CD4-positive, alpha-beta T cell treated with Interferon alpha-2 for 1 hour (primary cell): ENCODE measurements at regions not wholly inside any gene's neighbourhood (a gene's known extent, or its start where the extent isn't known, plus 50 kb on each side); places are given as distances from the start of the nearest gene placed in this dataset.
"Not testable (repeated sequence)": the region's sequence is repeated elsewhere in the genome, so short reads cannot be mapped to it uniquely, and the experiment has no call there.

ENCODE experiments used
- DNase-seq, 2 donors: peaks; one replicate each; pipeline ENCODE4 v3.0.0-alpha.2; 2020 to 2022

GRCh38 chr5:126002222-126002897 is 420.8 kb upstream of the GRAMD2B start:
- no peak for DNase-seq

GRCh38 chr5:126003309-126003708 is 419.9 kb upstream of the GRAMD2B start:
- no peak for DNase-seq

GRCh38 chr5:126004636-126005035 is 418.6 kb upstream of the GRAMD2B start:
- no peak for DNase-seq

DNA sequence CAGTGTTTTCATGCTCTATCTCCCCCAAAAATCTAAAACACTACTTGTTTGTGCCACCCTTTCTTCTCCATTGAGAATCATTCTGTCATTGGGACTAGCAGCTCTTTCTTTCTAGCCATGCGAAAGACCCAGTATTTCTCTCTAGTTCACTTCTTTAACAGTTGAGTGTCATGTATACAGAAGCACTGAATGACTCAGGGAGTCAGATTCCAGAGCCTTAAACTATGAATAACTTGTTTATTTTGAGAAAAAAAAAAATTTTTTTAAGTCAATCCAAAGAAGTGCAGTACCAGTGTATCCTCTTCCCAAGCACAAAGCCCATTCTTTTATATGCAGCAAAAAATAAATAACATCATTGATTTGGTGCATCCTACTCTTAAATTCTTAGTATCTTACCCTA is 415.4 kb upstream of the GRAMD2B start:
- no peak for DNase-seq

DNA sequence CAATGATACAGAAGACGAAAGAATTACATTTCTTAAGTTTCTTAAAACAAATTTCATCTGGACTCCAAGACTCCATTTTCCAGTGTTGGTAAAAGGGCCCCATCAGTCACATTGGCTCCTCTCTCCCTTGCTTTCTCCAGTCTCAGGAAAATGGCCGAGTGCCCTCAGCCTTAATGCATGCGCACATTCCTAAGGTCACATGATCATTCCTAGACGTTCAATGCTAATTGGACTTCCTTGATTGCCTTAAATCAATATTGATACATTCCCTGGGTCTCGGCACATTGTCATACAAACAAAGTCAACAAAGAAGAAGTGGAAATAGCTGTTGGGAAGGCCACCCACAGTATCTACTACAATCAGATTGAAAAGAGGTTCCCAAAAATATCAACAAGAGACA is 413.6 kb upstream of the GRAMD2B start:
- DNase-seq, result no peak

DNA sequence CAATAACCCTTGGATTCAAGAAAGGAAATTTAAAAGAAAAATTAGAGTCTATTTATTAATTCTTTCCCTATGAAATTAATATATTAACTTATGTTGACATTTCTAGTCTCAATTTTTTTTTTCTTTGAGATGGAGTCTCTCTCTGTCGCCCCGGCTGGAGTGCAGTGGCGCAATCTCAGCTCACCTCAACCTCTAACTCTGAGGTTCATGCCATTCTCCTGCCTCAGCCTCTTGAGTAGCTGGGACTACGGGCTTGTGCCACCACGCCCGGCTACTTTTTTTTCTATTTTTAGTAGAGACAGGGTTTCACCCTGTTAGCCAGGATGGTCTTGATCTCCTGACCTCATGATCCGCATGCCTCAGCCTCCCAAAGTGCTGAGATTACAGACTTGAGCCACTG is 411.7 kb upstream of the GRAMD2B start:
- DNase-seq, result not testable (repeated sequence)

DNA sequence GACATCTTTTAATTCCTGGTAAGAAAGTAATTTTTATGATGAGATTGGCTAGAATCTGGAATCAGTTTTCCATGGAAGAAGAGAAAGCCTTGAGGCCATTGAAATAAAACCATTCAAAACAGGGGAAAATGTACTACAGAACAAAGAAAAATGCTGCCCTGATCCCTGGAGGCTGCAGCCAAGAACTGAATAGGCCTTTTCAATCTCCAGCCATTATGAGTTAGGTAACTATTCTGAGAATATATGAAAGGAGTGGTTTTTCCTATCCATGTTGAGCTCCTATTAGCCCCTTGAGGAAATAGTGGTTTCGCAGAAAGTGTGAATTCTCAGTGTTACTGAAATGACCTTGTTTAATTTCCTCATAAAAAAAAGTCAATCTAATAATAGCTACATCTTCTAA is 408.5 kb upstream of the GRAMD2B start:
- DNase-seq, result no peak

GRCh38 chr5:126015235-126016181 is 407.7 kb upstream of the GRAMD2B start:
- DNase-seq, result no peak

- no peak for DNase-seq
Measured at GRCh38 chr5:126016256-126016655, 407.0 kb upstream of the GRAMD2B start.

GRCh38 chr5:126017096-126017495 is 406.1 kb upstream of the GRAMD2B start:
- no peak for DNase-seq

GRCh38 chr5:126020770-126021169 is 402.4 kb upstream of the GRAMD2B start:
- DNase-seq, result no peak

DNA sequence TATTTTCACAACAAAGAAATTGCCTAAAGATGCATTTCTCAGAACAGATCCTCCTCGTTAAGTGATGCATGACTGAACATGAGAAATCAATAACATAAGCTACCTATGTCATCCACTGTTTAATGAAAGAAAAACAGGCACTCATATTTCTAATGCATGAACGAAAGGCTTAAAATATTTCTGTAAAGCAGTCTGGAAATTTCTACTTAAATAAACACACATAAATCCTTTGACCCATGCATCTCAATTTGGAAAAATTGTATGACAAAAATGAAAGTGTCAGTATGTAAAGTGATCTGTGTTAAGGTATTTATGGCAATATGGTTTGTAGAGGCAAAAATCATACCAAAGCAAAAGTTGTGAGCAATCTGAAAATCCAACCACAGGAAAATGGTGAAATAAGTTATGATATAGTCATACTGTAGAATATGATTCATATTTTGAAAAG is 399.2 kb upstream of the GRAMD2B start:
- no peak for DNase-seq

GRCh38 chr5:126027149-126027548 is 396.1 kb upstream of the GRAMD2B start:
- no peak for DNase-seq

DNA sequence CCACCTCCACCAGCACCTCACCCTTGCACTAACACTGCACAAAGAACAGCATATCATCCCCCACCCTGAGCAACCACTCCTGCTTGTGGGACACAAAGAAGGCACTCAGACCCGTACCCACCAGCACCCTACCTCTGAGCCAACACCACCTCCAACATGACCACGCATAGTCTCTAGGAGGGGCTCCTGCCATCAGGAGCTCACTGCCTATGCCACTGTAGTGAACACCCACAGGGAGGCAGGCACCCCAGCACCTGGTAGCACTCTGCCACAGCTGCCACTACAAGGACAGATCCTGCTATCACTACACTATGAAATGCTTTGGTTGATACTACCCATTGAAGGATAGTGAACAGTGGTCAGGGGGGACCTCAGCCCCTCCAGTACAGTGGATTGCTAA is 395.6 kb upstream of the GRAMD2B start:
- DNase-seq, result no peak

GRCh38 chr5:126028336-126028735 is 394.9 kb upstream of the GRAMD2B start:
- DNase-seq, result no peak

DNA sequence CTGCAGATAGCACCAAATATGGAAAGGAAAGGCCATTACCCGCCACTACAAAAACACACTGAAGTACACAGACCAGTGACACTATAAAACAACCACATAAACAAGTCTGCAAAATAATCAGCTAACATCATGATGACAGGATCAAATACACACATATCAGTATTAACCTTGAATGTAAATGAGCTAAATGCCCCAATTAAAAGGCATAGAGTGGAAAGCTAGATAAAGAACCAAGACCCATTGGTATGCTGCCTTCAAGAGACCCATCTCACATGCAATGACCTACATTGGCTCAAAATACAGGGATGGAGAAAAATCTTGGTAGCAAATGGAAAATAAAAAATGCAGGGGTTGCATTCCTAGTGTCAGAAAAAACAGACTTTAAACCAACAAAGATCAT is 393.9 kb upstream of the GRAMD2B start:
- DNase-seq, result not testable (repeated sequence)

GRCh38 chr5:126030698-126031097 is 392.5 kb upstream of the GRAMD2B start:
- no peak for DNase-seq

DNA sequence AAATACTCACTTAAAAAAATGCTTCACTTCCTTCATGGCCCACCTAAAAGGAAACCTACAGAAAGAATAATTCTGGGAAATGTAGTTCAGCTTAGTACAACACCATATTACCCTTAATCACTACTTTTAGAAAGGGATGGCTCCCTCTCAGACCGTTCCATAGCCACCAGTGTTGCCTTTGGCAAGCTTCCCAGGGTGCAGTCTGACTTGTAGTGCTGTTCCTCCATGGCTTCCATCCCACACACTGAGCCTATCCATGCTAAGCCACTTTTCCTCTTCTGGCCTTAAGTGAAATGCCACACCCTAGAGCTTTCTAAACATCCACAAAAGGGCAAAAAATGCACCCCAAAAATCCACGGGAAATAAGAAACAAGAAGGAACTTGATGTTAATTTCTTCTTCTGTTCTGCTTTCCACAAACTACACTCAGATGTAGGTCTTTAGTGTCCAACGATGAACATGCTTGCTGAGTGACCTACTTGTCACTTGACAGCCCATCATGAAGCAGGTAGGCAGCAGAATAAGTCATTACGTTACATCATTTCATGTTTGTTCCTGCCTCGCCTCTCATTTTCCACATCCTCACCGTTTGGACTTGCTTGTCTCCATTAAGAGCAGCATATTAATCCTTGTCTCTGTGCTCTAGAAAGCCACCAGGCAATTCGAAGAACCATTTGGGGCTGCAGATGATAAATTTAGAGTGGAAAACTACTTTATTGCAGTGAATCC is 391.1 kb upstream of the GRAMD2B start:
- no peak for DNase-seq

DNA sequence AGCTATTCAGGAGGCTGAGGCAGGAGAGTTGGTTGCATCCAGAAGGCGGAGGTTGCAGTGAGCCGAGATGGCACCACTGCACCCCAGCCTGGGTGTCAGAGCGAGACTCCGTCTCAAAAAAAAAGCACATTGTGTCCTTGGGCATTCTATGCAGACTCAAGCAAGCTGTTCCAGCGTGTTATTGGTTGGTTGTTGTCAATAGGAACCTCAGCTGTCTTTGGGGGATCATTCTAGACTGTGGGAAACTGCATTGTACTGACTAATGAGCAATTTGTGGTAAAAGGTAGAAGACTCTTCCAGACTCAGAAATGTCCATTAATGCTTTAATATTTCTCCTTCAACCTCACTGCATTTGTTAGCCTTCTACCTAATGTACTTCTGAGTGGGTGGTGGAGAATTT is 379.5 kb upstream of the GRAMD2B start:
- no peak for DNase-seq

DNA sequence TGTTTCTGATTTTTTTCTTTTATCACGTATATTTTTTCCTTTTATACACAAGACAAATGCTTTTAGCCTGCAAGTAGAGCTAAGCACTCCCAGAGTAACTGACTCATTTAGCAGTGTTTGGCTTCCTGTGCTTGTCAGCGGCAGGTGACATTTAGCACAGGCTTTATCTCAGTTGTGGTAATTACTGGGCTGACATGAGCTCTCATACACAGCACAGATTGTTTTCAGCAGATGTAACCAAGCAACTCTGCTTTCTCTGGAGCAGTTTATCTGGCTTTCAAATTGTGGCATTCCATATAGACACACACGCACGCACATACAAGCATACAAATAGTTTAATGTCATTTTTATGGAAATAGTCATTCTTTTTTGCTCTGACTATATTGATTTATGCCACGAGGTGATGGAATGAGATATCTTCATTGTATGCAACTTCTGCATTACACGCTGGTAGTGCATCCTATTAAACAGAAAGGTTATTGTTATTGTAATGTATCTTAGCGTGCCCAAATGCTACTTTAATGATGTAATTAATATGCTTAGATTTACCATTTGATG is 379.0 kb upstream of the GRAMD2B start:
- no peak for DNase-seq

DNA sequence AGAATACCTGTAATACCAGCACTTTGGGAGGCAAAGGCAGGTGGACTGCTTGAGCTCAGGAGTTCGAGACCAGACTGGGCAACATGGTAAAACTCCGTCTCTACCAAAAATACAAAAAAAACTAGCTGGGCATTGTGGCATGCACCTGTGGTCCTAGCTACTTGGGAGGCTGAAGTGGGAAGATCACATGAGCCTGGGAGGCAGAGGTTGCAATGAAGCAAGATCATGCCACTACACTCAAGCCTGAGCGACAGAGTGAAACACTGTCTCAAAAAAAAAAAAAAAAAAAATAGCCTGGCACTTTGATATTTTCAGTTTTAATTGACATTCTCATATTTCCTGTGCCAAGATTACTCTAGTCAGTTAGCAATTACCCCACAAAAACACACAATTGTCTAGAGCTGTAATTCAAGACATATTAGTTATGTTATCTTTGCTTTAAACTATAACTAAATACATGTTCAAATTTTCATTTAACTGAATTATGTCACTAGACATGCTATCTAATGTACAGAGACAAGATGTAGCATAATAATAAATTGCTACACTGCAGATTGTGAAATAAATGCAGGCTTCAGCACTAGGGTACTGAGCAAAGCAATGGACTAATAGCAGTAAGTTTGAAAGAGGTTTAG is 378.2 kb upstream of the GRAMD2B start:
- no peak for DNase-seq

- DNase-seq, result no peak
Measured at GRCh38 chr5:126046318-126046717, 376.9 kb upstream of the GRAMD2B start.
